ENCODE measurements at regions not wholly inside any gene's neighbourhood (a gene's known extent, or its start where the extent isn't known, plus 50 kb on each side); places are given as distances from the start of the nearest gene placed in this dataset.
"Not testable (repeated sequence)": the region's sequence is repeated elsewhere in the genome, so short reads cannot be mapped to it uniquely, and the experiment has no call there.

GRCh38 chr2:192969055-192969454 is 774.3 kb upstream of the TMEFF2 start:
- Histone ChIP-seq H3K36me3 (ENCODE audit: control insufficient read depth, insufficient read depth, low read length) (no peaks in the 10 kb centered on the region), H3K27me3 (replicated peaks; ENCODE audit: control insufficient read depth, insufficient read depth, low read length) (no peaks in the 10 kb centered on the region), H3K4me1 (no peaks in the 10 kb centered on the region), H3K4me3 (ENCODE audit: low read depth, low read length) (no peak overlapping the region), H3K9me3 (no peaks in the 10 kb centered on the region)
- H3K27me3 Mint-ChIP-seq (ENCODE audit: insufficient read depth, unreplicated experiment), result no peaks in the 10 kb centered on the region
- ChIA-PET CTCF (no interaction called here), POLR2A (no interaction called here)
- H3K4me1 Mint-ChIP-seq (ENCODE audit: low read depth, unreplicated experiment), result no peaks in the 10 kb centered on the region
- no peak overlapping the region for H3K27ac Mint-ChIP-seq (ENCODE audit: unreplicated experiment)
- intact Hi-C loops (cut with micrococcal nuclease; ENCODE audit: unreplicated experiment), result no loop called here
- no peak for DNase-seq
- H3K4me3 Mint-ChIP-seq (ENCODE audit: unreplicated experiment), result no peak overlapping the region
- no peak for TF ChIP-seq CTCF (IDR thresholded peaks at IDR 0.05; ENCODE audit: insufficient read depth in 1 of 2, low read depth in 1 of 2, low read length in 1 of 2, severe bottlenecking in 1 of 2, unreplicated experiment in 1 of 2)
- BruUV-seq (replicated peaks), result no TSS peak
- no peaks in the 10 kb centered on the region for H3K9me3 Mint-ChIP-seq (ENCODE audit: unreplicated experiment)
- no peaks in the 10 kb centered on the region for H3K36me3 Mint-ChIP-seq (ENCODE audit: insufficient read depth, unreplicated experiment)

GRCh38 chr2:192960945-192961344 is 766.2 kb upstream of the TMEFF2 start:
- H3K27me3 Mint-ChIP-seq (ENCODE audit: insufficient read depth, unreplicated experiment), result no peaks in the 10 kb centered on the region
- no peaks in the 10 kb centered on the region for H3K36me3 ChIP-seq (ENCODE audit: control insufficient read depth, insufficient read depth, low read length)
- H3K4me1 ChIP-seq, result no peaks in the 10 kb centered on the region
- ChIA-PET POLR2A (no interaction called here), CTCF (no interaction called here)
- no peaks in the 10 kb centered on the region for H3K27me3 ChIP-seq (replicated peaks; ENCODE audit: control insufficient read depth, insufficient read depth, low read length)
- no peak overlapping the region for H3K4me3 ChIP-seq (ENCODE audit: low read depth, low read length)
- no peaks in the 10 kb centered on the region for H3K4me1 Mint-ChIP-seq (ENCODE audit: low read depth, unreplicated experiment)
- BruUV-seq (replicated peaks), result no TSS peak
- TF ChIP-seq CTCF (IDR thresholded peaks at IDR 0.05; ENCODE audit: insufficient read depth in 1 of 2, low read depth in 1 of 2, low read length in 1 of 2, severe bottlenecking in 1 of 2, unreplicated experiment in 1 of 2), result no peak
- intact Hi-C loops (cut with micrococcal nuclease; ENCODE audit: unreplicated experiment), result no loop called here
- DNase-seq, result no peak
- no peak overlapping the region for H3K27ac Mint-ChIP-seq (ENCODE audit: unreplicated experiment)
- no peaks in the 10 kb centered on the region for H3K36me3 Mint-ChIP-seq (ENCODE audit: insufficient read depth, unreplicated experiment)
- H3K9me3 ChIP-seq, result 0 out of 2 replicates have a peak, but pooled peaks cover 4% of the 10 kb centered on the region
- no peak overlapping the region for H3K4me3 Mint-ChIP-seq (ENCODE audit: unreplicated experiment)
- no peaks in the 10 kb centered on the region for H3K9me3 Mint-ChIP-seq (ENCODE audit: unreplicated experiment)

GRCh38 chr2:192958615-192959014 is 763.9 kb upstream of the TMEFF2 start:
- H3K4me3 Mint-ChIP-seq (ENCODE audit: unreplicated experiment); CTCF ChIA-PET; H3K36me3 ChIP-seq (ENCODE audit: control insufficient read depth, insufficient read depth, low read length); H3K36me3 Mint-ChIP-seq (ENCODE audit: insufficient read depth, unreplicated experiment); H3K9me3 ChIP-seq; H3K27ac Mint-ChIP-seq (ENCODE audit: unreplicated experiment); H3K9me3 Mint-ChIP-seq (ENCODE audit: unreplicated experiment); H3K27me3 ChIP-seq (replicated peaks; ENCODE audit: control insufficient read depth, insufficient read depth, low read length); DNase-seq; intact Hi-C loops (cut with micrococcal nuclease; ENCODE audit: unreplicated experiment); H3K4me1 ChIP-seq; H3K27me3 Mint-ChIP-seq (ENCODE audit: insufficient read depth, unreplicated experiment); H3K4me1 Mint-ChIP-seq (ENCODE audit: low read depth, unreplicated experiment); H3K4me3 ChIP-seq (ENCODE audit: low read depth, low read length); POLR2A ChIA-PET; BruUV-seq (replicated peaks): not testable (repeated sequence)

- 0 out of 2 replicates have a peak, but pooled peaks cover 4% of the 10 kb centered on the region for H3K9me3 ChIP-seq
- H3K27me3 ChIP-seq (replicated peaks; ENCODE audit: control insufficient read depth, insufficient read depth, low read length), result no peaks in the 10 kb centered on the region
- no peaks in the 10 kb centered on the region for H3K27me3 Mint-ChIP-seq (ENCODE audit: insufficient read depth, unreplicated experiment)
- TF ChIP-seq CTCF (IDR thresholded peaks at IDR 0.05; ENCODE audit: insufficient read depth in 1 of 2, low read depth in 1 of 2, low read length in 1 of 2, severe bottlenecking in 1 of 2, unreplicated experiment in 1 of 2), result no peak
- BruUV-seq (replicated peaks), result no TSS peak
- H3K36me3 Mint-ChIP-seq (ENCODE audit: insufficient read depth, unreplicated experiment), result no peaks in the 10 kb centered on the region
- no peak overlapping the region for H3K4me3 ChIP-seq (ENCODE audit: low read depth, low read length)
- no peak overlapping the region for H3K27ac Mint-ChIP-seq (ENCODE audit: unreplicated experiment)
- peaks cover 7% of the 10 kb centered on the region; the same call in 1 of the 2 replicates for H3K4me1 ChIP-seq
- intact Hi-C loops (cut with micrococcal nuclease; ENCODE audit: unreplicated experiment), result no loop called here
- POLR2A ChIA-PET, result no interaction called here
- CTCF ChIA-PET, result no interaction called here
- DNase-seq, result no peak
- H3K4me3 Mint-ChIP-seq (ENCODE audit: unreplicated experiment), result no peak overlapping the region
- H3K4me1 Mint-ChIP-seq (ENCODE audit: low read depth, unreplicated experiment), result peaks cover 8% of the 10 kb centered on the region
- peaks cover 6% of the 10 kb centered on the region for H3K9me3 Mint-ChIP-seq (ENCODE audit: unreplicated experiment)
- no peaks in the 10 kb centered on the region for H3K36me3 ChIP-seq (ENCODE audit: control insufficient read depth, insufficient read depth, low read length)
Measured at GRCh38 chr2:192957425-192957824, 762.7 kb upstream of the TMEFF2 start.
